Stomach (tissue), 8 donors: ENCODE measurements at regions not wholly inside any gene's neighbourhood (a gene's known extent, or its start where the extent isn't known, plus 50 kb on each side); places are given as distances from the start of the nearest gene placed in this dataset.

Experiments
- DNase-seq, 2 donors: peaks; one replicate each; pipeline versions ENCODE4 v3.0.0 to v3.0.0-alpha.2; 2013 to 2019
- H3K27ac ChIP-seq, 5 donors: fragments of 200-600 bp in 4 of 5; sonication (generic) in 4 of 5; one replicate each; pipeline ENCODE4 v1.5.1; 2013 to 2019; ENCODE audit warnings: mild to moderate bottlenecking in 1 of 5, moderate library complexity in 1 of 5
- H3K27me3 ChIP-seq, 3 donors: fragments of 200-600 bp; sonication (generic); one replicate each; pipeline ENCODE4 v1.5.1; 2017 to 2019; ENCODE audit warnings: mixed run types in 1 of 3
- H3K36me3 ChIP-seq, 4 donors: fragments of 200-600 bp; sonication (generic); 1 replicate in 3 of 4; 2 replicates in 1 of 4; pipeline ENCODE4 v1.5.1; 2016 to 2019
- H3K4me1 ChIP-seq, 4 donors: fragments of 200-600 bp; sonication (generic); one replicate each; pipeline ENCODE4 v1.5.1; 2016 to 2019
- H3K4me3 ChIP-seq, 4 donors: fragments of 200-600 bp; sonication (generic) in 3 of 4; one replicate each; pipeline ENCODE4 v1.5.1; 2016 to 2019; ENCODE audit warnings: mild to moderate bottlenecking in 1 of 4
- H3K9me3 ChIP-seq, 4 donors: fragments of 200-600 bp; sonication (generic); one replicate each; pipeline ENCODE4 v1.5.1; 2016 to 2019
- CTCF ChIP-seq, 7 experiments: fragments of 450-650 bp in 4 of 7; fragments of 200-600 bp in 3 of 7; sonication (generic) in 3 of 7; IDR thresholded peaks; one replicate each; pipeline ENCODE4 v1.5.1; 2016 to 2019; ENCODE audit warnings: antibody characterized with exemption in 7 of 7, control low read depth in 2 of 7, mild to moderate bottlenecking in 1 of 7
- EP300 ChIP-seq: sonication (generic); formaldehyde crosslinking; IDR thresholded peaks from one replicate; pipeline ENCODE4 v1.6.1; 2017; ENCODE audit warnings: antibody characterized with exemption
- POLR2A ChIP-seq, 4 donors: fragments of 450-650 bp; IDR thresholded peaks; one replicate each; pipeline ENCODE4 v1.6.1; 2016; ENCODE audit warnings: antibody characterized with exemption in 4 of 4, control low read depth in 2 of 4, mild to moderate bottlenecking in 1 of 4, moderate library complexity in 1 of 4
- POLR2AphosphoS5 ChIP-seq, 3 donors: sonication (generic); formaldehyde crosslinking; IDR thresholded peaks; one replicate each; pipeline ENCODE4 v1.6.1; 2016; ENCODE audit warnings: antibody characterized with exemption in 3 of 3
- WGBS, 5 donors: extraction: QIAGEN DNeasy Blood & Tissue Kit in 3 of 5; methylation state at CpG; one replicate each; pipeline versions ENCODE4 v1.1.5 to v1.1.7; 2013 to 2018; 5-methylcytosine and 5-hydroxymethylcytosine counted together
- intact Hi-C: fragments of 100-400 bp; cut with DNase I; formaldehyde crosslinking; loops from one replicate; pipeline ENCODE4 v1.15.1; 2023; ENCODE audit warnings: low total_unique reads
- donor health status: healthy with polysubstance abuse.
- donor health status: Bipolar disorder and iron deficiency.
- donor health status: healthy.

- intact Hi-C loops = no loop called here
- WGBS, 5 donors = 46 to 68% (median 56%) methylated on average over 4 of the region's 4 CpGs
- no peak overlapping the region for H3K27ac ChIP-seq
Observed at GRCh38 chr9:86644675-86645034, 290.4 kb upstream of the TUT7 start.

GRCh38 chr9:86643946-86644674 is 289.9 kb upstream of the TUT7 start:
- no peak overlapping the region for H3K27ac ChIP-seq
- H3K36me3 ChIP-seq = no peaks in the 10 kb centered on the region
- H3K4me1 ChIP-seq = peaks cover 0 to 14% (median 9%) of the 10 kb centered on the region in 4 donors
- DNase-seq = no peak
- H3K27me3 ChIP-seq = no peaks in the 10 kb centered on the region
- TF ChIP-seq CTCF (IDR thresholded peaks at IDR 0.05) (no peak), POLR2AphosphoS5 (IDR thresholded peaks at IDR 0.05) (no peak), EP300 (no peak)
- intact Hi-C loops = no loop called here
- no peak overlapping the region for H3K4me3 ChIP-seq
- H3K9me3 ChIP-seq = no peaks in the 10 kb centered on the region
- 63 to 83% (median 70%) methylated on average over 7 of the region's 7 CpGs for WGBS, 5 donors

More at GRCh38 chr9:86644675-86645034, 290.4 kb upstream of the TUT7 start:
- Histone ChIP-seq H3K27me3 (no peaks in the 10 kb centered on the region), H3K36me3 (no peaks in the 10 kb centered on the region), H3K9me3 (no peaks in the 10 kb centered on the region), H3K4me3 (no peak overlapping the region), H3K4me1 (peaks cover 0 to 12% (median 8%) of the 10 kb centered on the region in 4 donors)
- no peak for TF ChIP-seq POLR2A (IDR thresholded peaks at IDR 0.05)
- no peak for TF ChIP-seq CTCF (IDR thresholded peaks at IDR 0.05)
- no peak for DNase-seq

- no peaks in the 10 kb centered on the region for H3K27me3 ChIP-seq
- WGBS, 5 donors = 76 to 94% (median 93%) methylated on average over 5 of the region's 5 CpGs
- H3K9me3 ChIP-seq = no peaks in the 10 kb centered on the region
- no peak overlapping the region for H3K4me3 ChIP-seq
- H3K4me1 ChIP-seq = peaks cover 0 to 14% (median 9%) of the 10 kb centered on the region in 4 donors
- no peak for DNase-seq
- no peak overlapping the region for H3K27ac ChIP-seq
- intact Hi-C loops = no loop called here
- no peaks in the 10 kb centered on the region for H3K36me3 ChIP-seq
- TF ChIP-seq POLR2AphosphoS5 (IDR thresholded peaks at IDR 0.05) (no peak), EP300 (no peak), POLR2A (IDR thresholded peaks at IDR 0.05) (no peak), CTCF (IDR thresholded peaks at IDR 0.05) (no peak)
Observed at GRCh38 chr9:86642721-86643120, 288.5 kb upstream of the TUT7 start.

- DNase-seq = no peak
- Histone ChIP-seq H3K4me3 (no peak overlapping the region), H3K27me3 (no peaks in the 10 kb centered on the region), H3K27ac (no peak overlapping the region), H3K9me3 (no peaks in the 10 kb centered on the region), H3K4me1 (peaks cover 0 to 15% (median 11%) of the 10 kb centered on the region in 4 donors), H3K36me3 (no peaks in the 10 kb centered on the region)
- intact Hi-C loops = no loop called here
- WGBS, 5 donors = 91 to 96% (median 92%) methylated on average over 3 of the region's 3 CpGs
- no peak for TF ChIP-seq EP300
- TF ChIP-seq POLR2A (IDR thresholded peaks at IDR 0.05) = no peak
Observed at GRCh38 chr9:86641970-86642369, 287.8 kb upstream of the TUT7 start.

GRCh38 chr9:86639899-86640379 is 285.7 kb upstream of the TUT7 start:
- Histone ChIP-seq H3K4me3 (no peak overlapping the region), H3K27me3 (no peaks in the 10 kb centered on the region), H3K27ac (no peak overlapping the region), H3K4me1 (peaks cover 0 to 15% (median 11%) of the 10 kb centered on the region in 4 donors), H3K9me3 (no peaks in the 10 kb centered on the region), H3K36me3 (no peaks in the 10 kb centered on the region)
- WGBS, 5 donors = 29 to 62% (median 45%) methylated on average over 5 of the region's 5 CpGs
- TF ChIP-seq EP300 (no peak), POLR2AphosphoS5 (IDR thresholded peaks at IDR 0.05) (no peak), POLR2A (IDR thresholded peaks at IDR 0.05) (no peak), CTCF (IDR thresholded peaks at IDR 0.05) (peak in 2 of 7 experiments; percentile 21 to 24)
- intact Hi-C loops = no loop called here
- peak; percentile 34 to 54 for DNase-seq
